Prostate gland (tissue), 2 donors: ENCODE measurements at regions not wholly inside any gene's neighbourhood (a gene's known extent, or its start where the extent isn't known, plus 50 kb on each side); places are given as distances from the start of the nearest gene placed in this dataset.

Source experiments
- POLR2AphosphoS5 ChIP-seq: sonication (generic); formaldehyde crosslinking; IDR thresholded peaks from one replicate; pipeline ENCODE4 v1.6.1; 2017; ENCODE audit warnings: antibody characterized with exemption
- TF ChIP-seq, protein P1 (sequence below), 4 experiments: fragments of 200-600 bp in 2 of 4; fragments of 450-650 bp in 2 of 4; sonication (generic) in 2 of 4; IDR thresholded peaks; 1 replicate in 3 of 4; 2 replicates in 1 of 4; pipeline ENCODE4 v1.5.1; 2016 to 2019; ENCODE audit warnings: antibody characterized with exemption in 4 of 4, mild to moderate bottlenecking in 2 of 4, moderate library complexity in 2 of 4

- TF ChIP-seq POLR2AphosphoS5: no peak
- TF ChIP-seq, protein P1, sequence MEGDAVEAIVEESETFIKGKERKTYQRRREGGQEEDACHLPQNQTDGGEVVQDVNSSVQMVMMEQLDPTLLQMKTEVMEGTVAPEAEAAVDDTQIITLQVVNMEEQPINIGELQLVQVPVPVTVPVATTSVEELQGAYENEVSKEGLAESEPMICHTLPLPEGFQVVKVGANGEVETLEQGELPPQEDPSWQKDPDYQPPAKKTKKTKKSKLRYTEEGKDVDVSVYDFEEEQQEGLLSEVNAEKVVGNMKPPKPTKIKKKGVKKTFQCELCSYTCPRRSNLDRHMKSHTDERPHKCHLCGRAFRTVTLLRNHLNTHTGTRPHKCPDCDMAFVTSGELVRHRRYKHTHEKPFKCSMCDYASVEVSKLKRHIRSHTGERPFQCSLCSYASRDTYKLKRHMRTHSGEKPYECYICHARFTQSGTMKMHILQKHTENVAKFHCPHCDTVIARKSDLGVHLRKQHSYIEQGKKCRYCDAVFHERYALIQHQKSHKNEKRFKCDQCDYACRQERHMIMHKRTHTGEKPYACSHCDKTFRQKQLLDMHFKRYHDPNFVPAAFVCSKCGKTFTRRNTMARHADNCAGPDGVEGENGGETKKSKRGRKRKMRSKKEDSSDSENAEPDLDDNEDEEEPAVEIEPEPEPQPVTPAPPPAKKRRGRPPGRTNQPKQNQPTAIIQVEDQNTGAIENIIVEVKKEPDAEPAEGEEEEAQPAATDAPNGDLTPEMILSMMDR (IDR thresholded peaks at IDR 0.05): no peak
Observed at GRCh38 chr1:239536165-239536849, 149.9 kb downstream of the CHRM3 start.
